BLaER1 treated with 17β-estradiol and CSF1 and Interleukin-3, amounts not matched to agents 10 nM and 100 nM (cell line): ENCODE measurements at regions not wholly inside any gene's neighbourhood (a gene's known extent, or its start where the extent isn't known, plus 50 kb on each side); places are given as distances from the start of the nearest gene placed in this dataset.

ENCODE experiments used
- H3K27ac ChIP-seq, 11 experiments: shearing (Covaris generic); formaldehyde crosslinking; 2 replicates each; pipeline ENCODE4 v1.8.1; 2022
- H3K27me3 ChIP-seq, 11 experiments: shearing (Covaris generic); formaldehyde crosslinking; 2 replicates each; pipeline ENCODE4 v1.8.1; 2022
- H3K36me3 ChIP-seq, 11 experiments: shearing (Covaris generic); formaldehyde crosslinking; 2 replicates each; pipeline ENCODE4 v1.8.1; 2022
- H3K4me1 ChIP-seq, 10 experiments: shearing (Covaris generic); formaldehyde crosslinking; 2 replicates each; pipeline ENCODE4 v1.8.1; 2022
- H3K4me2 ChIP-seq, 11 experiments: shearing (Covaris generic); formaldehyde crosslinking; 2 replicates each; pipeline ENCODE4 v1.8.1; 2022
- H3K4me3 ChIP-seq, 10 experiments: shearing (Covaris generic); formaldehyde crosslinking; 2 replicates each; pipeline ENCODE4 v1.8.1; 2022
- H3K9ac ChIP-seq, 11 experiments: shearing (Covaris generic); formaldehyde crosslinking; 2 replicates each; pipeline ENCODE4 v1.8.1; 2022
- H3K9me3 ChIP-seq, 11 experiments: shearing (Covaris generic); formaldehyde crosslinking; replicated peaks in 1 of 11; 2 replicates each; pipeline ENCODE4 v1.8.1; 2022
- H4K20me1 ChIP-seq, 11 experiments: shearing (Covaris generic); formaldehyde crosslinking; 2 replicates each; pipeline ENCODE4 v1.8.1; 2022
- Cebpa-rat ChIP-seq, 11 experiments: shearing (Covaris generic); IDR thresholded peaks; 2 replicates each; pipeline ENCODE4 v1.8.1; 2022

DNA sequence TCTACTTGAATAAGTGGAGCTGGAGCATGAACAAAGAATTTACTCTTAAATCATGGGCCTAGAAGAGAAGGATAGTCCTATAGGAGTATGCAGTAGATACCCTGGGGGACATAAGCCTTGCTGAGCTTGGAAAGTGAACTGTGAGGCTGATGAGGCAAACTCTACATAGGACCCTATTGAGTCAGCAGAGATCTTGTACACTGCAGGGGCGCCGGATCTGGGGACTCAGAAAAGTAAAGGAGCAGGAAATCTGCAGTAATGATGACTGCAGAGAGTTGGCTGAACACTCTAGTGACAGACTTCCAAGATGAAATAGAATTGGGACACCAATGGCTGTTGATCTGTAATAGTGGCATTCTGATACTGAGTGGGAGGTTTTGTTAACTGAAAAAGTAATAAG, 543.7 kb downstream of the XIRP2 start:
- H3K4me2 ChIP-seq = no peak overlapping the region
- TF ChIP-seq Cebpa-rat (IDR thresholded peaks at IDR 0.05) = no peak
- no peak overlapping the region for H3K9ac ChIP-seq
- peaks cover 0 to 5% (median 1%) of the 10 kb centered on the region in 10 experiments; a peak in 14 of 20 replicates for H3K4me1 ChIP-seq
- no peaks in the 10 kb centered on the region for H4K20me1 ChIP-seq
- no peak overlapping the region for H3K4me3 ChIP-seq
- H3K9me3 ChIP-seq = no peaks in the 10 kb centered on the region
- H3K36me3 ChIP-seq = no peaks in the 10 kb centered on the region
- H3K27me3 ChIP-seq = no peaks in the 10 kb centered on the region
- no peak overlapping the region for H3K27ac ChIP-seq

GRCh38 chr2:167430447-167430846, 542.2 kb downstream of the XIRP2 start:
- Histone ChIP-seq H3K27me3 (no peaks in the 10 kb centered on the region), H3K4me3 (no peak overlapping the region), H3K9ac (no peak overlapping the region), H4K20me1 (no peaks in the 10 kb centered on the region), H3K27ac (no peak overlapping the region), H3K4me1 (no peaks in the 10 kb centered on the region), H3K36me3 (no peaks in the 10 kb centered on the region), H3K9me3 (no peaks in the 10 kb centered on the region), H3K4me2 (no peak overlapping the region)
- no peak for TF ChIP-seq Cebpa-rat (IDR thresholded peaks at IDR 0.05)

DNA sequence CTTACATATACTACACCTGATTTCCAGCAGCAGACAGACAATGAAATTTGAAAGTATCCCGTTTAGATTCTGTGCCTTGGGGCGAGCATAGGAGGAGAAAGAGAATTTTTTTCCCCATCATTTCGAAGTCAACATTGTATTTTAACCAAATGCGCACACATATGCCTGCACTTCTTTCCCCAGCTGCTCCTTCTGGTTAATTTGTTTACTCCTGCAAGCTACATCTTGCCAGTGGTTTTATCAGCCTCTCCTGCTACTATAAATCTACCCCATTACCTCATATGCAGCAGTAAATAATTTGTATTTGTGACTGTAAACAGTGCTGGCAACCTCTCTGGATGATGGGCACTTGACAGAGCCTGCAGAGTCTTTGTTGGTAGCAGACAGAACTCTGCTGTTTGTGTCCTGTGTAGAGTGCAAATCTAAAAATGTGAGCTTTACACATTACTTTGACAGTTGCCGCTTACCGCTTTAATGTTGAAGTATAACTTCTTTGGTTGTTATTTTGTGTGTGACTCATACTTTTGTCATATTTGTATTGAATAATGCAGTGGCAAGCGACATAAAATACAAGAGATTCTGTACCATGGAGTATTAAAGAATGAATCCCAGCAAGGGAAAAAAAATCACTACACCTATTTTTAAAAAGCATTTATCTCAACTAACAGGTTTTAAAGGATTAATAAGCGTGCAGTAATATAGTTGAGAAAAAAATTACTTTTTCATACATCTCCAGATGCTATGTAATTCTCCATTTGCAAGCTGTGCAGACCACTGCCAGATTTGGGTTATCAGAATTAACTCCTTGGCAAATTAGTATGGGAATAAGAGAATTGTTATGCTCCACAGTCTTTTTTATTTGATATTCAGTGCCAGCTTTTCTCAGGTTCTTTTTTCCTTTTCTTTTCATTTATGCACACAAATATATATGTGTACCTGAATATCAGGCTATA, 536.8 kb downstream of the XIRP2 start:
- H3K36me3 ChIP-seq = no peaks in the 10 kb centered on the region
- H3K9me3 ChIP-seq = no peaks in the 10 kb centered on the region
- H3K4me1 ChIP-seq = no peaks in the 10 kb centered on the region
- H3K27ac ChIP-seq = no peak overlapping the region
- no peak for TF ChIP-seq Cebpa-rat (IDR thresholded peaks at IDR 0.05)
- H3K4me2 ChIP-seq = no peak overlapping the region
- no peak overlapping the region for H3K9ac ChIP-seq
- no peak overlapping the region for H3K4me3 ChIP-seq
- no peaks in the 10 kb centered on the region for H3K27me3 ChIP-seq
- H4K20me1 ChIP-seq = no peaks in the 10 kb centered on the region

DNA sequence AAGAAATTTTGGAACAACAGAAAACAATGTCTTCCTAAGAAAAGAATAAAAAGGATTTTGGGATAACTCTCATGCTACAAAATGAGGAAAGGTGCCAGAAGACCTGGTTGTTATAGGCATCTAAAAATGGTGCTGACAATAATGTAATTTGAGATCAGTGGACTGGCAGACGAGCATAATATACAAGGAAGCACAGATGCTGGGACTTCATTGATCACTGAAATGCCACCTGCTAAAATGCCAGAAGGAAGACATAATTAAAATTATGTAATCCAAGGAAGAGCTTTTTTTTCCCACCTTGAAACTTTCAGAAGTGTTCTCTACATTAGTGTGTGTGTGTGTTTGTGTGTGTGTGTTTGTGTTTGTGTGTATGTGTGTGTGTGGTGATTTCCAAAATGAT, 535.9 kb downstream of the XIRP2 start:
- no peaks in the 10 kb centered on the region for H3K4me1 ChIP-seq
- no peaks in the 10 kb centered on the region for H3K36me3 ChIP-seq
- H3K9me3 ChIP-seq = no peaks in the 10 kb centered on the region
- no peak overlapping the region for H3K4me2 ChIP-seq
- no peak overlapping the region for H3K9ac ChIP-seq
- no peak overlapping the region for H3K4me3 ChIP-seq
- H3K27me3 ChIP-seq = no peaks in the 10 kb centered on the region
- no peaks in the 10 kb centered on the region for H4K20me1 ChIP-seq
- H3K27ac ChIP-seq = no peak overlapping the region
- TF ChIP-seq Cebpa-rat (IDR thresholded peaks at IDR 0.05) = no peak

GRCh38 chr2:167423731-167424130, 535.5 kb downstream of the XIRP2 start:
- no peak overlapping the region for H3K27ac ChIP-seq
- no peak for TF ChIP-seq Cebpa-rat (IDR thresholded peaks at IDR 0.05)

DNA sequence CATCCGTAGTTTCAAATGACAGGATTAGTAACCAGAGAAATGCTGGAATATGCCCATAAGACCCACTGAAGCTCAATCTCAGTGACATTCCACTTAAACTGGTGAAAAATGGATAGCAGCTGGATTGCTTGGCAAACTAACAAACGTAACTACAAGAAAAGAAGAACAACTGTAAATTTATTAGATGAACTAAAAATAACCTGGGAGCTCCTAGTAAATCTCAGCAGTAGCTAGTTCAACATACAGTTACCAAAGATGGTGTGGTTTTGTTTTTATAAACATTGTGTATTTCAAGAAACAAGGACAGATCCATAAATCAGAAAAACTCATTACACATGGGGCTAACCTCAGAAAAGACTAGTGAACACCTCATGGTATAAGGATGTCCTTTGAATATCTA, 531.9 kb downstream of the XIRP2 start:
- Histone ChIP-seq H3K27ac (no peak overlapping the region), H3K9me3 (peaks cover 0 to 8% (median 0%) of the 10 kb centered on the region in 11 experiments; a peak in 5 of 22 replicates), H3K9ac (no peak overlapping the region), H4K20me1 (no peaks in the 10 kb centered on the region), H3K27me3 (no peaks in the 10 kb centered on the region), H3K4me3 (no peak overlapping the region), H3K4me2 (no peak overlapping the region), H3K36me3 (no peaks in the 10 kb centered on the region), H3K4me1 (no peaks in the 10 kb centered on the region)
- TF ChIP-seq Cebpa-rat (IDR thresholded peaks at IDR 0.05) = no peak

More at GRCh38 chr2:167423731-167424130, 535.5 kb downstream of the XIRP2 start:
- no peak overlapping the region for H3K4me3 ChIP-seq
- no peaks in the 10 kb centered on the region for H3K36me3 ChIP-seq
- no peaks in the 10 kb centered on the region for H3K9me3 ChIP-seq
- no peaks in the 10 kb centered on the region for H3K27me3 ChIP-seq
- no peaks in the 10 kb centered on the region for H4K20me1 ChIP-seq
- no peaks in the 10 kb centered on the region for H3K4me1 ChIP-seq
- no peak overlapping the region for H3K9ac ChIP-seq
- H3K4me2 ChIP-seq = no peak overlapping the region

DNA sequence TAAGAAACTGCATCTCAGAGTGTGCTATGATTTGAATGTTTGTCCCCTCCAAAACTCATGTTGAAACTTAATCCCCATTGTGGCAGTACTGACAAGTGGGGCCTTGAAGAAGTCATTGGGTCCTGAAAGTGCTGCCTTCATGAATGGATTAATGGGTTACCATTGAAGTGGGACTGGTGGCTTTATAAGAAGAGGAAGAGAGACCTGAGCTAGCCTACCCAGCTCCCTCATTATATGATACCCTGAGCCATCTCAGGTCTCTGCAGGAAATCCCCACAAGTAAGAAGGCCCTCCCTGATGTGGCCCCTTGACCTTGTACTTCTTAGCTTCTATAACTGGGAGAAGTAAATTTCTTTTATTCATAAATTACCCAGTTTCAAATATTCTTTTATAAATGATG, 526.8 kb downstream of the XIRP2 start:
- Histone ChIP-seq H3K9ac (no peak overlapping the region), H3K4me3 (no peak overlapping the region), H3K4me1 (no peaks in the 10 kb centered on the region), H4K20me1 (no peaks in the 10 kb centered on the region), H3K9me3 (peaks cover 0 to 8% (median 3%) of the 10 kb centered on the region in 11 experiments; a peak in 7 of 22 replicates), H3K27ac (no peak overlapping the region), H3K27me3 (no peaks in the 10 kb centered on the region), H3K4me2 (no peak overlapping the region), H3K36me3 (no peaks in the 10 kb centered on the region)
- no peak for TF ChIP-seq Cebpa-rat (IDR thresholded peaks at IDR 0.05)

DNA sequence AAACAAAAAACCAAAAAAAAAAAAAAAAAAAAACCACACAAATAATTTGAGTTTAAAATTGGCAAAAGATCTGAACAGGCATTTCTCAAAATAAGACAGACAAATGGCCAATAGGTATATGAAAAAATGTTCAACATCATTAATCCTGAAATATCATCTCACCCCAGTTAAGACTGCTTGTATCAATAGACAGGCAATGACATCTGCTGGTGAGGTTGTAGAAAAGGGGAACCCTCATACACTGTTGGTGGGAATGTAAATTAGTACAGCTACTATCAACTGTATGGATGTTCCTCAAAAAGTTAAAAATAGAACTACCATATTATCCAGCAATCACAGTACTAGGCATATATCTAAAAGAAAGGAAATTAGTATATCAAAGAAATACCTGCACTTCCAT, 523.1 kb downstream of the XIRP2 start:
- no peak overlapping the region for H3K27ac ChIP-seq
- H4K20me1 ChIP-seq = no peaks in the 10 kb centered on the region
- H3K4me1 ChIP-seq = no peaks in the 10 kb centered on the region
- no peak overlapping the region for H3K4me3 ChIP-seq
- H3K9ac ChIP-seq = no peak overlapping the region
- no peaks in the 10 kb centered on the region for H3K36me3 ChIP-seq
- H3K27me3 ChIP-seq = no peaks in the 10 kb centered on the region
- TF ChIP-seq Cebpa-rat (IDR thresholded peaks at IDR 0.05) = no peak
- H3K4me2 ChIP-seq = no peak overlapping the region
- H3K9me3 ChIP-seq = peaks cover 0 to 6% (median 3%) of the 10 kb centered on the region in 11 experiments; a peak in 7 of 22 replicates

DNA sequence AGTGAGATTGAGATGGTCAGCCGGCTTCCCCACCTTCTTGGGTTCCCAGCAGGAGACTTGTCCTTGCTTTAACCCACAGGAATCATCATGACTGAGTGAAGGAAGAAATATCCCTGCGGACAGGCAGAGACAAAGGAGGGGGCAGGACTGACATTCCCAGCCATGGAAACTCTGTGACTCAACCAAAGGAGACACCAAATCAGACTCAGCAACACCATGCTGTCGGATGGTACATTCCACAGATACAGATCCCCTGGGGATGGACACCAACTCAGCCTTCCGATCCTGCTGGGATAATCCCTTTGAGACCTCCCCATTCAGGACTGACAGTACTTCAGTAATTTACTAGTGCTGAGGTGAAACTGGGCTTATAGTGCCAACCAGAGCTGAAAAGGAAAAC, 518.3 kb downstream of the XIRP2 start:
- H3K4me1 ChIP-seq = no peaks in the 10 kb centered on the region
- H3K36me3 ChIP-seq = no peaks in the 10 kb centered on the region
- no peaks in the 10 kb centered on the region for H4K20me1 ChIP-seq
- H3K4me3 ChIP-seq = no peak overlapping the region
- no peak for TF ChIP-seq Cebpa-rat (IDR thresholded peaks at IDR 0.05)
- no peak overlapping the region for H3K4me2 ChIP-seq
- no peak overlapping the region for H3K9ac ChIP-seq
- no peak overlapping the region for H3K27ac ChIP-seq
- peaks cover 0 to 4% (median 0%) of the 10 kb centered on the region in 11 experiments; a peak in 1 of 22 replicates for H3K9me3 ChIP-seq
- H3K27me3 ChIP-seq = no peaks in the 10 kb centered on the region
